LoVo (cell line): ENCODE measurements at regions not wholly inside any gene's neighbourhood (a gene's known extent, or its start where the extent isn't known, plus 50 kb on each side); places are given as distances from the start of the nearest gene placed in this dataset.
"Not testable (repeated sequence)": the region's sequence is repeated elsewhere in the genome, so short reads cannot be mapped to it uniquely, and the experiment has no call there.

Experiments
- DNase-seq: peaks from one replicate; pipeline ENCODE4 v3.0.0-alpha.2; 2016; ENCODE audit warnings: low spot score

DNA sequence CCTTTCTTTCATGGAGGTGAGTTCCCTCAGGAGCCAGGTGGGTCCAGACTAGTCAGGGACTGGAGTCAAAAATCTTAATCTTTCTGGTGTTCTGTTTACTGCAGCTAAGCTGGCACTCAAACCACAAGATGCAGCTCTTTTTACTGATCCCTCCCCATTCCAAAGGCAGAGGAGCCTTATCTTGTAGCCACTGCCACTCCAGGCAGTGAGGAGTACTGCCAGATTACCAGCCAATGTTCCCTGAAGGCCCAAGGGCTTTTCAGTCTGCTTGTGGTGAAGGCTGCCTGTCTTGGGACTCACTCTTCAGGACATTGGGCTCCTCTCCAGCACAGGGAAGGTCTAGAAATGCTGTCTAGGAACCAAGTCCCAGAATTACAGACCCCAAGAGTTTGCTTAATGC lies 490.4 kb upstream of the ADGRB3 start:
- DNase-seq, result no peak

GRCh38 chr6:68141190-68141589 lies 493.9 kb upstream of the ADGRB3 start:
- DNase-seq, result no peak

DNA sequence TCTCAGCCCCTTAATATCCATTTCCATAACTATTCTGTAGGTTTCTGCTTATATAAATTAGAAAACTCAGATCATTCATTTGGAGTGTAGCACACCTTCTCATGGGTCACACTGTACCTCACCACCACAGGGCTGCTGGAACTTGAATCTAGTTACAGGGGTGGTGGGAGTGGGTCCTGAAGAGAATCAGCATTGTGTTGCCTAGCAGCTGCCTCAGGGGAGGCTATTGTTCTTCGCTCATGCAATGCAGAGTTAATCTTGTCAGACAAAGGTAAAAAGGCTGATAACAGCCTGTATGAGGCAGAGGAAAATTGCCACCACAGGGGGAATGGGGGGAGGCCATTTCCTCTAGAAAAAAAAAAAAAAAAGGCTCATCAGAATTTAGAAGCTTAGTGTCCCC lies 496.0 kb upstream of the ADGRB3 start:
- DNase-seq, result no peak

DNA sequence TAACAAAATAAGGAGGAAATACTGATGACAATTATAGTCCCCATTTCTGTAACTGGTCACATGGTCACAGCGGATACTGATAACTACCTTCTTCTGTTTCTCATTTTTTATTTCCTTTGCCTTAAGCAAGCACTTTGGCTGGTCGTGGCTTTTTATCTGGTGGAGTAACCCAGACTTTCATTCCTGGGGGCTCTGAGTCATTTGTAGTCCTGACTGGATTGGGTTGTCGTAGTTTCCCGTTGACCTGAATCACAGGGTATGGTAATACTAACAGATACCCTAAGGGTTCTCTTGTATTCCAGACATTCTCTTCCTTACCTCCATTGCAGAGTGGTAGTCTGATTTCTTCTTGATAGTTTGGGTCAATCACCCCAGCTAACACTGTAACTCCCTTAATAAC lies 500.3 kb upstream of the ADGRB3 start:
- DNase-seq, result no peak

GRCh38 chr6:68128211-68128610 lies 506.9 kb upstream of the ADGRB3 start:
- no peak for DNase-seq

DNA sequence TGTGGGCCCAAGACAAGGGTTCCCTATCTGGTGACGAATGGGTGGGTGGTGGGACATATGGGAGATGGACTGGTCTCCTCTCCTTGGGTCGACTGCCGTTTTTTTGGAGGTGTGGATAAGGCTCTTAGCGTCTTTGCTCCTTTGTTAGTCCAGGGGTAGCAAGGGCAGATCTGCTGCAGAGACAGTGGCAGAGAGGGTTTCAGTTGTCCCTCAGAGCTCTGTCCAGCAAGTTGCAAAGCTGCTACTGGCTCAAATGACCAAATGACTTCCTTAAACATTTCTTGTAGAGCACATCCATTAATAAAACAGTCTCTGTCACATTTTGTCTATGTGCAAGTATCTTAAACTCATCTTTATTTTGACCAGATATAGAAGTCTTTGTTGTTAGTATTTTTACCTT lies 508.0 kb upstream of the ADGRB3 start:
- no peak for DNase-seq

GRCh38 chr6:68126089-68126749 lies 508.9 kb upstream of the ADGRB3 start:
- DNase-seq, result no peak

DNA sequence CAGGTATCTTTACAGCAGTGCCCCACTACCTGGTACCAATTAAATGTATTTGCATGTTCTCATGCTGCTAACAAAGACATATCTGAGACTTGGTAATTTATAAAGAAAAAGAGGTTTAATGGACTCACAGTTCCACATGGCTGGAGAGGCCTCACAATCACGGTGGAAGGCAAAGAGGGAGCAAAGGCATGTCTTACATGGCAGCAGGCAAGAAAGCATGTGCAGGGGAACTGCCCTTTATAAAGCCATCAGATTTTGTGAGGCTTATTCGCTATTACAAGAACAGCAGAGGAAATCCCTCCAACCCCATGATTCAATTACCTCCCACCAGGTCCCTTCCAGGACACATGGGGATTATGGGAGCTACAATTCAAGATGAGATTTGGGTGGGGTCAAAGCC lies 512.1 kb upstream of the ADGRB3 start:
- DNase-seq, result not testable (repeated sequence)

- DNase-seq, result no peak
Measured at GRCh38 chr6:68122032-68122431, 513.0 kb upstream of the ADGRB3 start.

- DNase-seq, result not testable (repeated sequence)
Measured at GRCh38 chr6:68120954-68121353, 514.1 kb upstream of the ADGRB3 start.

DNA sequence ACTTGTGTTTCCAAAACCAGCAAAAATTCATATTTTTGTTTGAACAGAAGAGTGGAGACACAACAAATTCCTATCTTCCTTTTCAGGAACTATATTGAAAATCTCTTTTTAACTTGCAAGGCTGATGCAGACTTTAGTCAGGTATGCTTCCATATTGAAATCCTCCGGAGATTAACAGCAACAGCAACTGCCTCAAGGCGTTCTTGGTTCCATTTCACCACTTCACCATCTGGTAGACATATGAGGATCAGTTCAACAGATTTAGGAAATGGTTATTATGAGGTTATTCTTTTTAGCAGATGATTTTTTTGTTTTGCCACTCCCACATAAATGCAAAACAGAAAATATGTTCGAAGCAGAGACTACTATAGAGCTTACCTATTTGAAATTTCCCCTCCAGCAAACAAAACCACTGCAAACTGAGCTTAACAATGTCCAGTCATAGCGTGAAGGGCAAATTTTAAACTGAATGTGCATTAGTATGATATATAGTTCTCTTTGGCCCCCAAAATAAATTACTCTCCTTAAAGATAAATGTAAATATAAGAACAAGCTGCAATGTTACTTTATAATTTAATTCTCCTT lies 520.5 kb upstream of the ADGRB3 start:
- DNase-seq, result no peak

DNA sequence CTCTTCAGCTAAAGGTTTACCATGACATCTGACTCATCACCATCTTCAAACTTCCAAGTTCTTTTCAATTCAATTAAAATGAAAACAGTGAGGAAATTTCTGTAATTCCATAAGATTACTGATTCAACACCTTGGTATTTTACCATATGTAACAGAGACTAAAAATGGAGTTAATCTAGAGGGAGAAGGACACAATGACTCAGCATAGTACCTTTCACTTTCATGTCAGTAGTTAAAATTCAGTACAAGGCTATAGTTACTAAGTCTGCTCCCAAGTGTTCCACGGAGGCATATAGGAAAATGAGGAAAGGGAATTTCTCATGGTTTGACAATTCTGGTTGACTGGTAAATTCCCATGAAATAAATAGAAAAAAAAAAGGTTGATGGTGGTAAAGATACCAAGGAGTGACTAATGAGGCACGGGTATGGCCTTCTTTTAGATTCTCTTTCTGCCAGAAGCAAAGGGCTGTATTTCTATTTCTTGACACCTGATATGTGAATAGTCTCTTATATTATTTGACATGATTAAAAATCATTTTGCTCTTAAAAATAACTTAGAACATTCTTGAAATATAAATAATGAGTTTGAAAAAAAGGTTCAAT lies 526.7 kb upstream of the ADGRB3 start:
- DNase-seq, result no peak

DNA sequence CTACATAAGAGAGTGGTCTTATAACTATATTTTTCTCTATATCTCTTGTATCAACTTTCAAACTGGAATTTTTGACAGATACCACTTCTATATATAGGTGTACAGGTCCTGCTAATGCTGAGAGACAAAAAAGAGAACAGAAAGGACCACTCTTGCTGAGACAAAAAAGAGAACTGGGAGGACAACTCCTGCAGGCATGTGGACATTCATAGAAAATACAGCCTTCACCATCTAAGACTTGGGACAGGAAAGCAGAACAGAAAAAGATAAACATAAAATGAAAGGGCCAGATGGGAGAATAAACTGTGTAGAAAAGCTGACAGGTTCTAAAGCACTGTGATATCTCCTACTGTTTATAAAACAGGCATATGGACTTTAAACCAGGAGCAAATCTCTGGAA lies 541.0 kb upstream of the ADGRB3 start:
- DNase-seq, result no peak

DNA sequence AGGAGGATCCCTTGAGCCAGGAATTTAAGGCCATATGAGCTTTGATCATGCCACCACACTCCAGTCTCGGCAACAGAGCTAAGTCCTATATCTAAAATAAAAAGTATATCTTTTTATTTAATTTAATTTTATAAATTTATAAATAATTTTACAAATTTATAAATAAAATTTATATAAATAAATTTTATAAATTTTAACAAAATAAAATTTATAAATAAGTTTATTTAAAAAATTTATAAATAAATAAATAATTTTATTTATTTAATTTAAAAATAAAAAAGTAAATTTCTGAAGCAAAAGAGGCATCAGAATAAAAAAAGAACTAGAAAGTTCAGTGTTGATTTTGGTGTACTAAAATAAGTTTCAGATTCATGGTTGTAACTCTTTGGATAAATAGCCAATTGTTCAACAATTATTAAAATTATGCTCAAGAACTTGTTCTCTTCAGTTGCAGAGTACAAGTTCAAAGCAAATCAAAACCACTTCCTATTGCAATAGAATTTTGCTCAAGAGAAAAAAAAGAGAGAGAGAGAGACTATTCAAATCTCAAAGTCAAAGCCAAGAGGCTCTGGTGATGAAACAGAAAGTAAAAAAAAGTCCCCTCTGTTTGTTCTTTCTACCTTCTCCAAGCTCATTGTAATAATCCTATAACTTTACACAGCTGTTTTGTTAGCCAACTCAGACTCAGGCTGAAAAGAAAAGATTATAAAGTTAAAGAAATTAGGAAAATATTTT lies 547.5 kb upstream of the ADGRB3 start:
- no peak for DNase-seq

GRCh38 chr6:68086199-68086598 lies 548.9 kb upstream of the ADGRB3 start:
- DNase-seq, result no peak

- not testable (repeated sequence) for DNase-seq
Measured at GRCh38 chr6:68085599-68085998, 549.5 kb upstream of the ADGRB3 start.

DNA sequence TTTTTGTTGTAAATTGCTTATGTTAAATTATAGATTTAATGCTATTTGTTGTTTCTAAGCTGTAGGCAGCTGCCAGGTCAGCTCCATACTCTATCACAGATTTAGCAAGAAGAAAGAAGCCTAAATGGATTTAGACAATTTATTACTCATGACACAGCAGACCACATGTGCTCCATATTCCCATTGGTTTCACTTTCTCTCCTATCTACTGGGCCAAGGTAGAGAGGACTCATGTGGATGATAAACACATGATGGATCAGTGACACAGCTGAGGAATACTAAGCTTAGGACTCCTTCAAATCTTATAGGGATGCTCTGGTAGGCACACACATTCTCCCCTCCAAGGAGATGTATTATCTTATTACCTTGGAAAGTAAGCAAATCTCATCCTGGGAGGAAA lies 553.0 kb upstream of the ADGRB3 start:
- no peak for DNase-seq

DNA sequence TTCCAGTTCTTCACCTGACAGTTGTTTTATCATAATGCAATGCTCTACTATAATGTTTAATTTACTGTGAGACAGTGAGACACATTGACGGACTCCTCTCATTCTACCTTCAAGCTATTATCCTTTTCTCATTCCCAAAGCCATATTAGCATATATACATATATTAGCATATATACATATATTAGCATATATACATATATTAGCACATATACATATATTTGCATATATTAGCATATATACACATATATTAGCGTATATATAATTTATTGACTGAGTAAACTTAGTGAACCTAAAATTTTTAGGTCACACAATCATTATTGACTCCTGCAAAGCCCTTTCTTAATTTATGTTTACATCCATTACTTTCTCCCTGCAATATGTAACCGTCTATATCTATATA lies 555.0 kb upstream of the ADGRB3 start:
- no peak for DNase-seq

DNA sequence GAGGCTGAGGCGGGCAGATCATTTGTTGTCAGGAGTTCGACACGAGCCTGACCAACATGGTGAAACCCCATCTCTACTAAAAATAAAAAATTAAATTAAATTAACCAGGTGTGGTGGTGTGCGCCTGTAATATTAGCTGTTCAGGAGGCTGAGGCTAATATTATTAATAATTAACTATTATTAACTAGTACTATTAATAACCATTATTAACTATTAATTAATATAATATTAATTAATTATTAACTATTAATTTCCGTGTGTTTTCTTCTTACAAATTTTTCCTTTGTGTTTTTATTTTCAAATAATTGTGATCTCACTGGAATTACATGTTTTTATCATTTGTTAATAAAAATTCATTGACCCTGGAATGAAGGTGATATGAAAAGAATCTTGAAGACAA lies 557.4 kb upstream of the ADGRB3 start:
- DNase-seq, result no peak

- no peak for DNase-seq
Measured at GRCh38 chr6:68071740-68072139, 563.3 kb upstream of the ADGRB3 start.

- no peak for DNase-seq
Measured at GRCh38 chr6:68069921-68070710, 565.0 kb upstream of the ADGRB3 start.

GRCh38 chr6:68059899-68060298 lies 575.2 kb upstream of the ADGRB3 start:
- DNase-seq, result no peak
